Esophagus muscularis mucosa (tissue), 3 donors: ENCODE measurements at regions not wholly inside any gene's neighbourhood (a gene's known extent, or its start where the extent isn't known, plus 50 kb on each side); places are given as distances from the start of the nearest gene placed in this dataset.

ENCODE experiments used
- CTCF ChIP-seq, 3 experiments: fragments of 200-600 bp in 2 of 3; fragments of 450-650 bp in 1 of 3; sonication (generic) in 2 of 3; IDR thresholded peaks; one replicate each; pipeline ENCODE4 v1.5.1; 2017 to 2019; ENCODE audit warnings: antibody characterized with exemption in 3 of 3, mild to moderate bottlenecking in 2 of 3, moderate library complexity in 1 of 3
- EP300 ChIP-seq: sonication (generic); formaldehyde crosslinking; IDR thresholded peaks from one replicate; pipeline ENCODE4 v1.6.1; 2017; ENCODE audit warnings: antibody characterized with exemption

GRCh38 chr14:62604524-62604923 is 440.7 kb downstream of the KCNH5 start:
- TF ChIP-seq EP300: no peak
- no peak for TF ChIP-seq CTCF (IDR thresholded peaks at IDR 0.05)
